ENCODE measurements at regions not wholly inside any gene's neighbourhood (a gene's known extent, or its start where the extent isn't known, plus 50 kb on each side); places are given as distances from the start of the nearest gene placed in this dataset.
"Not testable (repeated sequence)": the region's sequence is repeated elsewhere in the genome, so short reads cannot be mapped to it uniquely, and the experiment has no call there.

- Mint-ChIP-seq H3K27me3 (ENCODE audit: low read depth) (no peaks in the 10 kb centered on the region), H3K9me3 (no peaks in the 10 kb centered on the region), H3K36me3 (ENCODE audit: insufficient read depth) (no peaks in the 10 kb centered on the region), H3K4me1 (ENCODE audit: low read depth) (no peaks in the 10 kb centered on the region), H3K4me3 (no peak overlapping the region)
- DNase-seq (no peak), ATAC-seq (no peak)
These were observed 232.2 kb downstream of the MAP2K6 start for GRCh38 chr17:69646729-69647128.

- DNase-seq: no peak
- no peak for ATAC-seq
- Mint-ChIP-seq H3K27me3 (ENCODE audit: low read depth) (peaks cover 2% of the 10 kb centered on the region), H3K4me3 (no peak overlapping the region), H3K9me3 (no peaks in the 10 kb centered on the region), H3K36me3 (ENCODE audit: insufficient read depth) (no peaks in the 10 kb centered on the region), H3K4me1 (ENCODE audit: low read depth) (no peaks in the 10 kb centered on the region)
These were observed 236.4 kb downstream of the MAP2K6 start for GRCh38 chr17:69650881-69651280.

- DNase-seq (no peak), ATAC-seq (no peak)
- Mint-ChIP-seq H3K27me3 (ENCODE audit: low read depth) (peaks cover 2% of the 10 kb centered on the region), H3K36me3 (ENCODE audit: insufficient read depth) (no peaks in the 10 kb centered on the region), H3K9me3 (no peaks in the 10 kb centered on the region), H3K4me3 (no peak overlapping the region), H3K4me1 (ENCODE audit: low read depth) (no peaks in the 10 kb centered on the region)
These were observed 237.4 kb downstream of the MAP2K6 start for GRCh38 chr17:69651921-69652320.

- Mint-ChIP-seq H3K27me3 (ENCODE audit: low read depth) (peaks cover 2% of the 10 kb centered on the region), H3K9me3 (no peaks in the 10 kb centered on the region), H3K36me3 (ENCODE audit: insufficient read depth) (no peaks in the 10 kb centered on the region), H3K4me3 (no peak overlapping the region), H3K4me1 (ENCODE audit: low read depth) (no peaks in the 10 kb centered on the region)
- no peak for ATAC-seq
- no peak for DNase-seq
These were observed 240.7 kb downstream of the MAP2K6 start for GRCh38 chr17:69654981-69655855.

- Mint-ChIP-seq H3K4me1 (ENCODE audit: low read depth) (no peaks in the 10 kb centered on the region), H3K4me3 (no peak overlapping the region)
- no peak for ATAC-seq
These were observed 241.4 kb downstream of the MAP2K6 start for GRCh38 chr17:69655902-69656301.

GRCh38 chr17:69669441-69670178 lies 255.1 kb downstream of the MAP2K6 start:
- Mint-ChIP-seq H3K4me3 (no peak overlapping the region), H3K9me3 (peaks cover 3% of the 10 kb centered on the region), H3K4me1 (ENCODE audit: low read depth) (no peaks in the 10 kb centered on the region), H3K27me3 (ENCODE audit: low read depth) (no peaks in the 10 kb centered on the region), H3K36me3 (ENCODE audit: insufficient read depth) (no peaks in the 10 kb centered on the region)
- DNase-seq (no peak), ATAC-seq (no peak)

More at GRCh38 chr17:69655902-69656301, 241.4 kb downstream of the MAP2K6 start:
- no peaks in the 10 kb centered on the region for H3K36me3 Mint-ChIP-seq (ENCODE audit: insufficient read depth)
- DNase-seq: no peak
- peaks cover 2% of the 10 kb centered on the region for H3K9me3 Mint-ChIP-seq
- peaks cover 2% of the 10 kb centered on the region for H3K27me3 Mint-ChIP-seq (ENCODE audit: low read depth)

GRCh38 chr17:69672924-69673323 lies 258.4 kb downstream of the MAP2K6 start:
- H3K4me1 Mint-ChIP-seq (ENCODE audit: low read depth): no peaks in the 10 kb centered on the region
- no peak for DNase-seq
- no peak overlapping the region for H3K4me3 Mint-ChIP-seq
- peaks cover 3% of the 10 kb centered on the region for H3K9me3 Mint-ChIP-seq
- no peaks in the 10 kb centered on the region for H3K27me3 Mint-ChIP-seq (ENCODE audit: low read depth)
- no peak for ATAC-seq
- no peaks in the 10 kb centered on the region for H3K36me3 Mint-ChIP-seq (ENCODE audit: insufficient read depth)

GRCh38 chr17:69677130-69677529 lies 262.6 kb downstream of the MAP2K6 start:
- Mint-ChIP-seq H3K4me3 (no peak overlapping the region), H3K36me3 (ENCODE audit: insufficient read depth) (no peaks in the 10 kb centered on the region), H3K9me3 (peaks cover 4% of the 10 kb centered on the region), H3K4me1 (ENCODE audit: low read depth) (no peaks in the 10 kb centered on the region), H3K27me3 (ENCODE audit: low read depth) (no peaks in the 10 kb centered on the region)
- DNase-seq (no peak), ATAC-seq (no peak)

GRCh38 chr17:69678206-69678605 lies 263.7 kb downstream of the MAP2K6 start:
- DNase-seq (no peak), ATAC-seq (no peak)
- Mint-ChIP-seq H3K4me1 (ENCODE audit: low read depth) (no peaks in the 10 kb centered on the region), H3K27me3 (ENCODE audit: low read depth) (no peaks in the 10 kb centered on the region), H3K36me3 (ENCODE audit: insufficient read depth) (no peaks in the 10 kb centered on the region), H3K4me3 (no peak overlapping the region), H3K9me3 (peaks cover 4% of the 10 kb centered on the region)

- DNase-seq (no peak), ATAC-seq (no peak)
- Mint-ChIP-seq H3K4me1 (ENCODE audit: low read depth) (no peaks in the 10 kb centered on the region), H3K4me3 (no peak overlapping the region), H3K9me3 (peaks cover 4% of the 10 kb centered on the region), H3K36me3 (ENCODE audit: insufficient read depth) (no peaks in the 10 kb centered on the region), H3K27me3 (ENCODE audit: low read depth) (no peaks in the 10 kb centered on the region)
These were observed 265.3 kb downstream of the MAP2K6 start for GRCh38 chr17:69679829-69680228.

- H3K9me3 Mint-ChIP-seq: peaks cover 24% of the 10 kb centered on the region
- no peak for ATAC-seq
These were observed 269.8 kb downstream of the MAP2K6 start for GRCh38 chr17:69684251-69684650.

GRCh38 chr17:69685150-69685549 lies 270.7 kb downstream of the MAP2K6 start:
- H3K4me3 Mint-ChIP-seq; DNase-seq; ATAC-seq; H3K4me1 Mint-ChIP-seq (ENCODE audit: low read depth); H3K36me3 Mint-ChIP-seq (ENCODE audit: insufficient read depth): not testable (repeated sequence)
- peaks cover 10% of the 10 kb centered on the region for H3K27me3 Mint-ChIP-seq (ENCODE audit: low read depth)
- H3K9me3 Mint-ChIP-seq: peaks cover 29% of the 10 kb centered on the region

More at GRCh38 chr17:69684251-69684650, 269.8 kb downstream of the MAP2K6 start:
- no peak overlapping the region for H3K4me3 Mint-ChIP-seq
- H3K36me3 Mint-ChIP-seq (ENCODE audit: insufficient read depth): no peaks in the 10 kb centered on the region
- no peaks in the 10 kb centered on the region for H3K4me1 Mint-ChIP-seq (ENCODE audit: low read depth)
- peaks cover 10% of the 10 kb centered on the region for H3K27me3 Mint-ChIP-seq (ENCODE audit: low read depth)
- no peak for DNase-seq

GRCh38 chr17:69690531-69690930 lies 276.0 kb downstream of the MAP2K6 start:
- no peak overlapping the region for H3K4me3 Mint-ChIP-seq
- ATAC-seq (no peak), DNase-seq (no peak)
- peaks cover 10% of the 10 kb centered on the region for H3K27me3 Mint-ChIP-seq (ENCODE audit: low read depth)
- H3K4me1 Mint-ChIP-seq (ENCODE audit: low read depth): no peaks in the 10 kb centered on the region
- H3K9me3 Mint-ChIP-seq: peaks cover 25% of the 10 kb centered on the region
- no peaks in the 10 kb centered on the region for H3K36me3 Mint-ChIP-seq (ENCODE audit: insufficient read depth)

- no peaks in the 10 kb centered on the region for H3K36me3 Mint-ChIP-seq (ENCODE audit: insufficient read depth)
- no peaks in the 10 kb centered on the region for H3K4me1 Mint-ChIP-seq (ENCODE audit: low read depth)
- no peaks in the 10 kb centered on the region for H3K27me3 Mint-ChIP-seq (ENCODE audit: low read depth)
- ATAC-seq (no peak), DNase-seq (no peak)
- peaks cover 21% of the 10 kb centered on the region for H3K9me3 Mint-ChIP-seq
- H3K4me3 Mint-ChIP-seq: no peak overlapping the region
These were observed 277.7 kb downstream of the MAP2K6 start for GRCh38 chr17:69692171-69692570.

GRCh38 chr17:69695646-69696045 lies 281.1 kb downstream of the MAP2K6 start:
- DNase-seq: no peak

More at GRCh38 chr17:69695646-69696045, 281.1 kb downstream of the MAP2K6 start:
- no peak for ATAC-seq
- Mint-ChIP-seq H3K9me3 (peaks cover 19% of the 10 kb centered on the region), H3K4me1 (ENCODE audit: low read depth) (no peaks in the 10 kb centered on the region), H3K4me3 (no peak overlapping the region), H3K27me3 (ENCODE audit: low read depth) (no peaks in the 10 kb centered on the region), H3K36me3 (ENCODE audit: insufficient read depth) (no peaks in the 10 kb centered on the region)
